ENCODE measurements at regions not wholly inside any gene's neighbourhood (a gene's known extent, or its start where the extent isn't known, plus 50 kb on each side); places are given as distances from the start of the nearest gene placed in this dataset.
A peak's percentile ranks its signal among the peaks of the same experiment; 100 is the strongest.

- no peak overlapping the region for H3K4me3 ChIP-seq (ENCODE audit: low read depth, low read length)
- DNase-seq (ENCODE audit: low read depth), result peak; percentile 63
These were observed 744.1 kb downstream of the UQCRFS1 start for GRCh38 chr19:28468701-28469459.

GRCh38 chr19:28466107-28467045 is 746.6 kb downstream of the UQCRFS1 start:
- H3K4me3 ChIP-seq (ENCODE audit: low read depth, low read length), result no peak overlapping the region
- DNase-seq (ENCODE audit: low read depth), result no peak

- H3K4me3 ChIP-seq (ENCODE audit: low read depth, low read length), result no peak overlapping the region
- DNase-seq (ENCODE audit: low read depth), result no peak
These were observed 747.4 kb downstream of the UQCRFS1 start for GRCh38 chr19:28465371-28466086.

- no peak for DNase-seq (ENCODE audit: low read depth)
- no peak overlapping the region for H3K4me3 ChIP-seq (ENCODE audit: low read depth, low read length)
These were observed 749.4 kb downstream of the UQCRFS1 start for GRCh38 chr19:28463493-28464053.

- no peak for DNase-seq (ENCODE audit: low read depth)
- H3K4me3 ChIP-seq (ENCODE audit: low read depth, low read length), result no peak overlapping the region
These were observed 755.3 kb downstream of the UQCRFS1 start for GRCh38 chr19:28457620-28458019.

GRCh38 chr19:28456708-28457320 is 756.1 kb downstream of the UQCRFS1 start:
- no peak for DNase-seq (ENCODE audit: low read depth)
- no peak overlapping the region for H3K4me3 ChIP-seq (ENCODE audit: low read depth, low read length)

GRCh38 chr19:28456252-28456651 is 756.7 kb downstream of the UQCRFS1 start:
- no peak for DNase-seq (ENCODE audit: low read depth)
- no peak overlapping the region for H3K4me3 ChIP-seq (ENCODE audit: low read depth, low read length)

- no peak overlapping the region for H3K4me3 ChIP-seq (ENCODE audit: low read depth, low read length)
- DNase-seq (ENCODE audit: low read depth), result no peak
These were observed 758.9 kb downstream of the UQCRFS1 start for GRCh38 chr19:28454083-28454482.

GRCh38 chr19:28453420-28453819 is 759.5 kb downstream of the UQCRFS1 start:
- no peak for DNase-seq (ENCODE audit: low read depth)
- no peak overlapping the region for H3K4me3 ChIP-seq (ENCODE audit: low read depth, low read length)

GRCh38 chr19:28449803-28450202 is 763.1 kb downstream of the UQCRFS1 start:
- H3K4me3 ChIP-seq (ENCODE audit: low read depth, low read length), result no peak overlapping the region
- no peak for DNase-seq (ENCODE audit: low read depth)

GRCh38 chr19:28446511-28446910 is 766.4 kb downstream of the UQCRFS1 start:
- no peak for DNase-seq (ENCODE audit: low read depth)
- H3K4me3 ChIP-seq (ENCODE audit: low read depth, low read length), result no peak overlapping the region

GRCh38 chr19:28445826-28446225 is 767.1 kb downstream of the UQCRFS1 start:
- DNase-seq (ENCODE audit: low read depth), result no peak

GRCh38 chr19:28444362-28444761 is 768.6 kb downstream of the UQCRFS1 start:
- DNase-seq (ENCODE audit: low read depth), result no peak
- no peak overlapping the region for H3K4me3 ChIP-seq (ENCODE audit: low read depth, low read length)

More at GRCh38 chr19:28445826-28446225, 767.1 kb downstream of the UQCRFS1 start:
- no peak overlapping the region for H3K4me3 ChIP-seq (ENCODE audit: low read depth, low read length)

GRCh38 chr19:28443361-28443760 is 769.6 kb downstream of the UQCRFS1 start:
- DNase-seq (ENCODE audit: low read depth), result no peak
- no peak overlapping the region for H3K4me3 ChIP-seq (ENCODE audit: low read depth, low read length)

- no peak for DNase-seq (ENCODE audit: low read depth)
- H3K4me3 ChIP-seq (ENCODE audit: low read depth, low read length), result no peak overlapping the region
These were observed 775.3 kb downstream of the UQCRFS1 start for GRCh38 chr19:28437390-28438346.

- H3K4me3 ChIP-seq (ENCODE audit: low read depth, low read length), result no peak overlapping the region
These were observed 776.6 kb downstream of the UQCRFS1 start for GRCh38 chr19:28436320-28436719.

GRCh38 chr19:28435551-28436271 is 777.2 kb downstream of the UQCRFS1 start:
- no peak for DNase-seq (ENCODE audit: low read depth)
- H3K4me3 ChIP-seq (ENCODE audit: low read depth, low read length), result no peak overlapping the region

More at GRCh38 chr19:28436320-28436719, 776.6 kb downstream of the UQCRFS1 start:
- no peak for DNase-seq (ENCODE audit: low read depth)
